ENCODE measurements at regions not wholly inside any gene's neighbourhood (a gene's known extent, or its start where the extent isn't known, plus 50 kb on each side); places are given as distances from the start of the nearest gene placed in this dataset.

DNA sequence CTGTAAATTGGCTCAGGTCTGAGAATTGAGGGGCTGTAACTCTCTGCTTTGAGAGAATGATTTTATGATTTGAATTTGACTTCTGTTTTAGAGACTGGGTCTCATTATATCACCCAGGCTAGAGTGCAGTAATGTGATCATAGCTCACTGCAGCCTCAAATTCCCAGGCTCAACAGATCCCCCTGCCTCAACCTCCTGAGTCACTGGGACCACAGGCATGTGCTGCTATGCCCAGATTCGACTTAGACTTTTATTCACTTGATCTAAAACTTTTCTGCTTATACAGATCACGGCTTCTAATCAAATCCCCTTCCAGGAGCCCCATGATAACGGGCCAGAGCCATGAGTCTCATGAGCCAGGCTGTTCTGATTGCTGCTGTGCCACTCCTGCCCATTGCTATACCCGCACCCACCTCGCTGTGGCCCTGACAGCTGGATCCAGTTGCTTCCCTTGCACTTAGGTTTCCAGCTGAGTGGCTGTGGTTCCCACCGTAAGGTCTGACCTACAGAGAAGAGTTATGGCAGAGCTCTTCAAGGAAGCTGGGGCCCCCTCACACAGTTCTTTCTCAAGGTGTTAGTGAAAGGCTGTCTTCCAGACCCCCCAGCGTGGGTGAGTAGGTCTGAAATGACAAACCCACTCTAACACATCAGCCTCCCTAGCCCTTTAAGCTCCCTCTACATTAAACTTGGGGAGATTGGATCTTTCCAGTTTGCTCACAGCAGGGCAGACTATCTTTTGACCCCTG is 251.2 kb upstream of the SGCG start:
- CTCF ChIA-PET = no interaction called here
- no TSS peak for BruUV-seq (replicated peaks)
- intact Hi-C loops (cut with micrococcal nuclease) = no loop called here
- Histone ChIP-seq H3K4me2 (ENCODE audit: insufficient read depth, low read length) (no peak overlapping the region), H3K4me1 (ENCODE audit: control insufficient read depth, extremely low read depth, insufficient read depth, low read length) (no peaks in the 10 kb centered on the region), H3K27ac (ENCODE audit: insufficient read depth, low read depth, low read length) (no peak overlapping the region), H3K4me3 (replicated peaks in 1 of 3; ENCODE audit: insufficient read depth in 1 of 3, low read depth in 1 of 3, low read length in 3 of 3) (no peak overlapping the region), H3K79me2 (ENCODE audit: control insufficient read depth, insufficient read depth, low read length) (no peaks in the 10 kb centered on the region), H2AFZ (ENCODE audit: low read depth, low read length) (no peak overlapping the region), H4K20me1 (replicated peaks; ENCODE audit: control insufficient read depth, extremely low read depth, insufficient read depth, low read length) (no peaks in the 10 kb centered on the region), H3K9ac (replicated peaks; ENCODE audit: extremely low read depth, insufficient read depth, low read length) (no peak overlapping the region), H3K27me3 (ENCODE audit: control insufficient read depth in 2 of 2, insufficient read depth in 2 of 2, low read length in 2 of 2) (no peaks in the 10 kb centered on the region), H3K9me1 (replicated peaks; ENCODE audit: control insufficient read depth, extremely low read depth, insufficient read depth, low read length) (no peaks in the 10 kb centered on the region), H3K9me3 (replicated peaks; ENCODE audit: control insufficient read depth, insufficient read depth, low read length) (no peaks in the 10 kb centered on the region), H3K36me3 (ENCODE audit: control insufficient read depth in 2 of 2, extremely low read depth in 1 of 2, insufficient read depth in 2 of 2, low read length in 2 of 2) (no peaks in the 10 kb centered on the region)
- TF ChIP-seq MAX (IDR thresholded peaks at IDR 0.05; ENCODE audit: insufficient read depth, insufficient read length) = no peak
- no peak for TF ChIP-seq MYC (IDR thresholded peaks at IDR 0.05; ENCODE audit: low read depth, low read length)
- no peak for TF ChIP-seq POLR2AphosphoS5 (IDR thresholded peaks at IDR 0.05; ENCODE audit: insufficient read depth, low read depth, low read length)
- TF ChIP-seq EZH2 (IDR thresholded peaks at IDR 0.05; ENCODE audit: borderline replicate concordance, low read depth, low read length, severe bottlenecking) = no peak
- TF ChIP-seq POLR2A (IDR thresholded peaks at IDR 0.05; ENCODE audit: low read depth, low read length) = no peak
- POLR2A ChIA-PET = no interaction called here
- DNase-seq (ENCODE audit: low read depth, low spot score) (no peak), FAIRE-seq (no peak)
- dilution Hi-C loops (cut with MboI; ENCODE audit: extremely low pct_ligation_motif_present, low sequenced_read_pairs) = no loop called here

GRCh38 chr13:22931576-22931975 is 249.2 kb upstream of the SGCG start:
- Histone ChIP-seq H3K9me1 (replicated peaks; ENCODE audit: control insufficient read depth, extremely low read depth, insufficient read depth, low read length) (no peaks in the 10 kb centered on the region), H4K20me1 (replicated peaks; ENCODE audit: control insufficient read depth, extremely low read depth, insufficient read depth, low read length) (no peaks in the 10 kb centered on the region), H3K4me1 (ENCODE audit: control insufficient read depth, extremely low read depth, insufficient read depth, low read length) (no peaks in the 10 kb centered on the region), H3K36me3 (ENCODE audit: control insufficient read depth in 2 of 2, extremely low read depth in 1 of 2, insufficient read depth in 2 of 2, low read length in 2 of 2) (no peaks in the 10 kb centered on the region), H2AFZ (ENCODE audit: low read depth, low read length) (no peak overlapping the region), H3K4me3 (replicated peaks in 1 of 3; ENCODE audit: insufficient read depth in 1 of 3, low read depth in 1 of 3, low read length in 3 of 3) (no peak overlapping the region), H3K27me3 (ENCODE audit: control insufficient read depth in 2 of 2, insufficient read depth in 2 of 2, low read length in 2 of 2) (no peaks in the 10 kb centered on the region), H3K4me2 (ENCODE audit: insufficient read depth, low read length) (no peak overlapping the region), H3K79me2 (ENCODE audit: control insufficient read depth, insufficient read depth, low read length) (no peaks in the 10 kb centered on the region), H3K27ac (ENCODE audit: insufficient read depth, low read depth, low read length) (no peak overlapping the region), H3K9ac (replicated peaks; ENCODE audit: extremely low read depth, insufficient read depth, low read length) (no peak overlapping the region), H3K9me3 (replicated peaks; ENCODE audit: control insufficient read depth, insufficient read depth, low read length) (no peaks in the 10 kb centered on the region)
- TF ChIP-seq EZH2 (IDR thresholded peaks at IDR 0.05; ENCODE audit: borderline replicate concordance, low read depth, low read length, severe bottlenecking) (no peak), MYC (IDR thresholded peaks at IDR 0.05; ENCODE audit: low read depth, low read length) (no peak), FOS (IDR thresholded peaks at IDR 0.05; ENCODE audit: borderline replicate concordance, insufficient read depth, low read length) (no peak), POLR2A (IDR thresholded peaks at IDR 0.05; ENCODE audit: low read depth, low read length) (no peak), MAX (IDR thresholded peaks at IDR 0.05; ENCODE audit: insufficient read depth, insufficient read length) (no peak), JUN (IDR thresholded peaks at IDR 0.05; ENCODE audit: borderline replicate concordance, insufficient read depth, insufficient read length, low read depth) (no peak), POLR2AphosphoS5 (IDR thresholded peaks at IDR 0.05; ENCODE audit: insufficient read depth, low read depth, low read length) (no peak), GATA2 (IDR thresholded peaks at IDR 0.05; ENCODE audit: insufficient read depth, insufficient read length, low read depth, low read length) (no peak)
- TF ChIP-seq, protein P1, sequence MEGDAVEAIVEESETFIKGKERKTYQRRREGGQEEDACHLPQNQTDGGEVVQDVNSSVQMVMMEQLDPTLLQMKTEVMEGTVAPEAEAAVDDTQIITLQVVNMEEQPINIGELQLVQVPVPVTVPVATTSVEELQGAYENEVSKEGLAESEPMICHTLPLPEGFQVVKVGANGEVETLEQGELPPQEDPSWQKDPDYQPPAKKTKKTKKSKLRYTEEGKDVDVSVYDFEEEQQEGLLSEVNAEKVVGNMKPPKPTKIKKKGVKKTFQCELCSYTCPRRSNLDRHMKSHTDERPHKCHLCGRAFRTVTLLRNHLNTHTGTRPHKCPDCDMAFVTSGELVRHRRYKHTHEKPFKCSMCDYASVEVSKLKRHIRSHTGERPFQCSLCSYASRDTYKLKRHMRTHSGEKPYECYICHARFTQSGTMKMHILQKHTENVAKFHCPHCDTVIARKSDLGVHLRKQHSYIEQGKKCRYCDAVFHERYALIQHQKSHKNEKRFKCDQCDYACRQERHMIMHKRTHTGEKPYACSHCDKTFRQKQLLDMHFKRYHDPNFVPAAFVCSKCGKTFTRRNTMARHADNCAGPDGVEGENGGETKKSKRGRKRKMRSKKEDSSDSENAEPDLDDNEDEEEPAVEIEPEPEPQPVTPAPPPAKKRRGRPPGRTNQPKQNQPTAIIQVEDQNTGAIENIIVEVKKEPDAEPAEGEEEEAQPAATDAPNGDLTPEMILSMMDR (IDR thresholded peaks at IDR 0.05; ENCODE audit: extremely low read depth in 1 of 2, insufficient read depth in 1 of 2, low read depth in 1 of 2, low read length in 2 of 2) = no peak
- intact Hi-C loops (cut with micrococcal nuclease) = no loop called here
- BruUV-seq (replicated peaks) = no TSS peak
- DNase-seq (ENCODE audit: low read depth, low spot score) (no peak), FAIRE-seq (no peak)
- CTCF ChIA-PET = no interaction called here
- POLR2A ChIA-PET = no interaction called here
- dilution Hi-C loops (cut with MboI; ENCODE audit: extremely low pct_ligation_motif_present, low sequenced_read_pairs) = no loop called here

All from endothelial cell of umbilical vein (primary cell).